Ascending aorta (tissue), 2 donors: ENCODE measurements at regions not wholly inside any gene's neighbourhood (a gene's known extent, or its start where the extent isn't known, plus 50 kb on each side); places are given as distances from the start of the nearest gene placed in this dataset.

Source experiments
- DNase-seq, 2 donors: peaks; one replicate each; pipeline ENCODE4 v3.0.0-alpha.2; 2019; ENCODE audit warnings: low spot score in 2 of 2
- H3K27ac ChIP-seq, 2 donors: fragments of 200-600 bp; sonication (generic); one replicate each; pipeline ENCODE4 v1.5.1; 2016 to 2017; ENCODE audit warnings: mild to moderate bottlenecking in 1 of 2
- H3K27me3 ChIP-seq: fragments of 200-600 bp; sonication (generic); one replicate; pipeline ENCODE4 v1.5.1; 2017
- H3K36me3 ChIP-seq, 2 donors: fragments of 200-600 bp; sonication (generic); one replicate each; pipeline ENCODE4 v1.5.1; 2016
- H3K4me1 ChIP-seq, 2 donors: fragments of 200-600 bp; sonication (generic); one replicate each; pipeline ENCODE4 v1.5.1; 2016 to 2017; ENCODE audit warnings: mild to moderate bottlenecking in 1 of 2
- H3K4me3 ChIP-seq, 2 donors: fragments of 200-600 bp; sonication (generic); one replicate each; pipeline ENCODE4 v1.5.1; 2016 to 2017; ENCODE audit warnings: mild to moderate bottlenecking in 1 of 2
- H3K9me3 ChIP-seq, 2 donors: fragments of 200-600 bp; sonication (generic); one replicate each; pipeline ENCODE4 v1.5.1; 2016
- CTCF ChIP-seq, 3 experiments: fragments of 200-600 bp in 2 of 3; fragments of 450-650 bp in 1 of 3; sonication (generic) in 2 of 3; IDR thresholded peaks; one replicate each; pipeline ENCODE4 v1.5.1; 2016 to 2019; ENCODE audit warnings: antibody characterized with exemption in 3 of 3, mild to moderate bottlenecking in 1 of 3, moderate library complexity in 1 of 3
- intact Hi-C: fragments of 100-400 bp; cut with DNase I; formaldehyde crosslinking; loops from one replicate; pipeline ENCODE4 v1.15.1; 2023

- H3K4me1 ChIP-seq, result no peaks in the 10 kb centered on the region
Observed at GRCh38 chr10:81071087-81071796, 533.5 kb downstream of the SH2D4B start.

GRCh38 chr10:81073155-81073554, 535.5 kb downstream of the SH2D4B start:
- TF ChIP-seq CTCF (IDR thresholded peaks at IDR 0.05), result no peak
- intact Hi-C loops, result no loop called here
- Histone ChIP-seq H3K27me3 (no peaks in the 10 kb centered on the region), H3K36me3 (no peaks in the 10 kb centered on the region), H3K4me3 (no peak overlapping the region), H3K27ac (no peak overlapping the region), H3K9me3 (no peaks in the 10 kb centered on the region), H3K4me1 (no peaks in the 10 kb centered on the region)
- no peak for DNase-seq

More at GRCh38 chr10:81071087-81071796, 533.5 kb downstream of the SH2D4B start:
- no peaks in the 10 kb centered on the region for H3K27me3 ChIP-seq
- H3K9me3 ChIP-seq, result no peaks in the 10 kb centered on the region
- no peaks in the 10 kb centered on the region for H3K36me3 ChIP-seq
- DNase-seq, result no peak
- no peak overlapping the region for H3K27ac ChIP-seq
- intact Hi-C loops, result no loop called here
- H3K4me3 ChIP-seq, result no peak overlapping the region
- no peak for TF ChIP-seq CTCF (IDR thresholded peaks at IDR 0.05)

GRCh38 chr10:81081887-81082620, 544.4 kb downstream of the SH2D4B start:
- Histone ChIP-seq H3K27me3 (no peaks in the 10 kb centered on the region), H3K9me3 (no peaks in the 10 kb centered on the region), H3K27ac (no peak overlapping the region), H3K36me3 (no peaks in the 10 kb centered on the region), H3K4me3 (no peak overlapping the region), H3K4me1 (no peaks in the 10 kb centered on the region)
- no peak for DNase-seq
- TF ChIP-seq CTCF (IDR thresholded peaks at IDR 0.05), result no peak
- intact Hi-C loops, result no loop called here

- Histone ChIP-seq H3K4me3 (no peak overlapping the region), H3K27me3 (no peaks in the 10 kb centered on the region), H3K4me1 (no peaks in the 10 kb centered on the region), H3K36me3 (no peaks in the 10 kb centered on the region), H3K9me3 (no peaks in the 10 kb centered on the region), H3K27ac (no peak overlapping the region)
- no peak for DNase-seq
- intact Hi-C loops, result no loop called here
- TF ChIP-seq CTCF (IDR thresholded peaks at IDR 0.05), result no peak
Observed at GRCh38 chr10:81082621-81083376, 545.1 kb downstream of the SH2D4B start.

- H3K4me1 ChIP-seq, result no peaks in the 10 kb centered on the region
- no peak overlapping the region for H3K27ac ChIP-seq
- no peak for DNase-seq
- no peak for TF ChIP-seq CTCF (IDR thresholded peaks at IDR 0.05)
- intact Hi-C loops, result no loop called here
- H3K36me3 ChIP-seq, result no peaks in the 10 kb centered on the region
- no peak overlapping the region for H3K4me3 ChIP-seq
- H3K27me3 ChIP-seq, result no peaks in the 10 kb centered on the region
- H3K9me3 ChIP-seq, result no peaks in the 10 kb centered on the region
Observed at GRCh38 chr10:81093056-81093455, 555.4 kb downstream of the SH2D4B start.
